IMR-90 (cell line): ENCODE measurements at regions not wholly inside any gene's neighbourhood (a gene's known extent, or its start where the extent isn't known, plus 50 kb on each side); places are given as distances from the start of the nearest gene placed in this dataset.

Experiments
- ATAC-seq: fragments of 200-7000 bp; cut with Tn5 transposase; 2 replicates; pipeline ENCODE4 v1.9.1; 2020; ENCODE audit warnings: low read depth, mild to moderate bottlenecking, moderate library complexity
- BruUV-seq: library from RNA; stranded (reverse); fragments of 400-500 nt; replicated peaks from 2 replicates; lab custom pipeline; 2021; lab: Mats Ljungman, UMichigan
- CTCF ChIA-PET: fragments of 300-600 bp; formaldehyde crosslinking; extraction: SDS; loops from one replicate; lab custom pipeline; 2021; ENCODE audit warnings: antibody characterized with exemption; lab: Yijun Ruan, JAX
- POLR2A ChIA-PET: fragments of 300-600 bp; sonication (Branson Sonifier 250); formaldehyde crosslinking; loops from one replicate; lab custom pipeline; 2022; ENCODE audit warnings: antibody characterized with exemption; ENCODE audit not compliant: unreplicated experiment; lab: Charles Lee
- DNase-seq: peaks from one replicate; pipeline ENCODE4 v3.0.0; 2013
- H2AFZ ChIP-seq: replicated peaks from 2 replicates; pipeline ENCODE3; 2013; ENCODE audit warnings: low read length, mild to moderate bottlenecking; ENCODE audit not compliant: poor library complexity
- H2AK5ac ChIP-seq: 2 replicates; pipeline ENCODE4 v1.6.1; 2013; ENCODE audit warnings: low read depth, low read length, inconsistent platforms
- H2AK9ac ChIP-seq: replicated peaks from 2 replicates; pipeline ENCODE3; 2013; ENCODE audit warnings: mild to moderate bottlenecking, low read depth, low read length, moderate library complexity; ENCODE audit not compliant: poor library complexity
- H2BK120ac ChIP-seq: 2 replicates; pipeline ENCODE4 v1.6.1; 2013; ENCODE audit warnings: low read depth, low read length, inconsistent platforms
- H2BK15ac ChIP-seq: 3 replicates; pipeline ENCODE4 v1.6.1; 2013; ENCODE audit warnings: low read depth, low read length, inconsistent platforms
- H2BK20ac ChIP-seq: 2 replicates; pipeline ENCODE4 v1.6.1; 2013; ENCODE audit warnings: low read depth, mild to moderate bottlenecking, inconsistent platforms, low read length, moderate library complexity
- H2BK5ac ChIP-seq: 2 replicates; pipeline ENCODE4 v1.6.1; 2013; ENCODE audit warnings: mild to moderate bottlenecking, low read depth, low read length, inconsistent platforms; ENCODE audit not compliant: poor library complexity, severe bottlenecking
- H3K14ac ChIP-seq: replicated peaks from 2 replicates; pipeline ENCODE4 v1.6.1; 2013; ENCODE audit warnings: low read depth, low read length, inconsistent platforms
- H3K18ac ChIP-seq: 2 replicates; pipeline ENCODE4 v1.6.1; 2013; ENCODE audit warnings: low read depth, low read length, control low read depth
- H3K23ac ChIP-seq: 2 replicates; pipeline ENCODE4 v1.6.1; 2013; ENCODE audit warnings: low read depth, low read length, inconsistent platforms
- H3K27ac ChIP-seq: 2 replicates; pipeline ENCODE4 v1.5.1; 2013; ENCODE audit warnings: mild to moderate bottlenecking, control low read depth, low read length; ENCODE audit not compliant: insufficient read depth
- H3K27me3 ChIP-seq: 2 replicates; pipeline ENCODE4 v1.6.1; 2013; ENCODE audit warnings: low read length; ENCODE audit not compliant: control insufficient read depth, insufficient read depth
- H3K36me3 ChIP-seq: 2 replicates; pipeline ENCODE4 v1.6.1; 2013; ENCODE audit warnings: low read length, mixed read lengths; ENCODE audit not compliant: control insufficient read depth, insufficient read depth
- H3K4ac ChIP-seq: 2 replicates; pipeline ENCODE4 v1.6.1; 2013; ENCODE audit warnings: low read depth, low read length, inconsistent platforms
- H3K4me1 ChIP-seq: 2 replicates; pipeline ENCODE4 v1.6.1; 2013; ENCODE audit warnings: low read length, mixed read lengths; ENCODE audit not compliant: control insufficient read depth, insufficient read depth
- H3K4me2 ChIP-seq: 2 replicates; pipeline ENCODE4 v1.6.1; 2013; ENCODE audit warnings: low read depth, mild to moderate bottlenecking, control low read depth, low read length, moderate library complexity
- H3K4me3 ChIP-seq: 2 replicates; pipeline ENCODE4 v1.5.1; 2013; ENCODE audit warnings: low read depth, mild to moderate bottlenecking, control low read depth, low read length, moderate library complexity; ENCODE audit not compliant: insufficient read depth
- H3K56ac ChIP-seq: 2 replicates; pipeline ENCODE4 v1.6.1; 2013; ENCODE audit warnings: low read length, inconsistent platforms; ENCODE audit not compliant: insufficient read depth; ENCODE audit errors: extremely low read depth
- H3K79me1 ChIP-seq, 2 experiments: 2 replicates each; pipeline ENCODE4 v1.6.1; 2013; ENCODE audit warnings: low read length in 2 of 2, inconsistent platforms in 1 of 2, low read depth in 1 of 2
- H3K9ac ChIP-seq: 2 replicates; pipeline ENCODE4 v1.6.1; 2013; ENCODE audit warnings: low read depth, low read length, control low read depth
- H3K9me1 ChIP-seq: 2 replicates; pipeline ENCODE4 v1.6.1; 2013; ENCODE audit warnings: low read length, inconsistent platforms; ENCODE audit not compliant: insufficient read depth
- H3K9me3 ChIP-seq: 2 replicates; pipeline ENCODE4 v1.6.1; 2013; ENCODE audit warnings: low read length; ENCODE audit not compliant: control insufficient read depth, insufficient read depth
- H4K20me1 ChIP-seq: 2 replicates; pipeline ENCODE4 v1.6.1; 2013; ENCODE audit warnings: low read length, inconsistent platforms; ENCODE audit not compliant: insufficient read depth
- H4K5ac ChIP-seq: 2 replicates; pipeline ENCODE4 v1.6.1; 2013; ENCODE audit warnings: mild to moderate bottlenecking, low read depth, low read length, control low read depth
- H4K8ac ChIP-seq, 2 experiments: 2 replicates each; pipeline ENCODE4 v1.6.1; 2013; ENCODE audit warnings: low read depth in 2 of 2, low read length in 2 of 2, control low read depth in 1 of 2, inconsistent platforms in 1 of 2
- H4K91ac ChIP-seq: 2 replicates; pipeline ENCODE4 v1.6.1; 2013; ENCODE audit warnings: low read depth, low read length, inconsistent platforms; ENCODE audit not compliant: insufficient read depth
- BHLHE40 ChIP-seq: fragments of 150-350 bp; IDR thresholded peaks from 2 replicates; pipeline ENCODE4 v1.6.1; 2016; ENCODE audit warnings: mild to moderate bottlenecking, low read depth, low read length
- CEBPB ChIP-seq: IDR thresholded peaks from 2 replicates; pipeline ENCODE4 v1.6.1; 2012; ENCODE audit warnings: low read depth, low read length, improper control_type of control experiment
- CHD1 ChIP-seq: IDR thresholded peaks from 2 replicates; pipeline ENCODE4 v1.6.1; 2012; ENCODE audit warnings: low read depth, low read length, improper control_type of control experiment
- CTCF ChIP-seq: conservative IDR thresholded peaks from 2 replicates; pipeline ENCODE4 v1.5.1; 2012; ENCODE audit warnings: mild to moderate bottlenecking, low read depth, low read length, improper control_type of control experiment
- ELK1 ChIP-seq: fragments of 150-350 bp; IDR thresholded peaks from 2 replicates; pipeline ENCODE4 v1.6.1; 2016; ENCODE audit warnings: low read depth, mild to moderate bottlenecking, low read length, moderate library complexity, borderline replicate concordance
- FOS ChIP-seq: fragments of 150-350 bp; IDR thresholded peaks from 2 replicates; pipeline ENCODE4 v1.6.1; 2016; ENCODE audit warnings: low read depth, low read length
- MAFK ChIP-seq: IDR thresholded peaks from 2 replicates; pipeline ENCODE4 v1.6.1; 2012; ENCODE audit warnings: low read depth, low read length, improper control_type of control experiment
- MAZ ChIP-seq: IDR thresholded peaks from 2 replicates; pipeline ENCODE4 v1.6.1; 2012; ENCODE audit warnings: low read depth, mild to moderate bottlenecking, low read length, improper control_type of control experiment, moderate library complexity, borderline replicate concordance
- MXI1 ChIP-seq: IDR thresholded peaks from 2 replicates; pipeline ENCODE4 v1.6.1; 2012; ENCODE audit warnings: low read depth, mild to moderate bottlenecking, low read length, moderate library complexity, borderline replicate concordance
- NFE2L2 ChIP-seq: fragments of 150-350 bp; IDR thresholded peaks from 2 replicates; pipeline ENCODE4 v1.6.1; 2016; ENCODE audit warnings: low read depth, mild to moderate bottlenecking, low read length
- POLR2A ChIP-seq: IDR thresholded peaks from 2 replicates; pipeline ENCODE4 v1.6.1; 2012; ENCODE audit warnings: mild to moderate bottlenecking, low read depth, low read length
- RAD21 ChIP-seq: IDR thresholded peaks from 2 replicates; pipeline ENCODE4 v1.6.1; 2012; ENCODE audit warnings: low read length, improper control_type of control experiment
- RCOR1 ChIP-seq: IDR thresholded peaks from 2 replicates; pipeline ENCODE4 v1.6.1; 2012; ENCODE audit warnings: mild to moderate bottlenecking, low read length, improper control_type of control experiment; ENCODE audit not compliant: insufficient replicate concordance
- RFX5 ChIP-seq: IDR thresholded peaks from 2 replicates; pipeline ENCODE4 v1.8.0; 2012; ENCODE audit warnings: low read depth, mild to moderate bottlenecking, low read length, moderate library complexity
- SMC3 ChIP-seq: fragments of 150-350 bp; IDR thresholded peaks from 2 replicates; pipeline ENCODE4 v1.6.1; 2016; ENCODE audit warnings: low read depth, mild to moderate bottlenecking, antibody characterized with exemption, low read length, moderate library complexity
- USF2 ChIP-seq: fragments of 150-350 bp; IDR thresholded peaks from 2 replicates; pipeline ENCODE4 v1.6.1; 2017; ENCODE audit warnings: mild to moderate bottlenecking, antibody characterized with exemption, low read length, low read depth
- WGBS, 2 experiments: methylation state at CpG; one replicate each; pipeline versions ENCODE4 v1.1.5 to v1.1.7; 2013; ENCODE audit warnings: missing lambda C conversion rate in 2 of 2; ENCODE audit not compliant: insufficient read length in 1 of 2; ENCODE audit errors: extremely low coverage in 2 of 2; 5-methylcytosine and 5-hydroxymethylcytosine counted together
- dilution Hi-C: fragments of 300-500 bp; cut with HindIII; formaldehyde crosslinking; loops from one replicate; pipeline ENCODE4 v1.14.3; 2018; ENCODE audit warnings: low sequenced_read_pairs; ENCODE audit not compliant: unreplicated experiment
- in situ Hi-C: fragments of 300-500 bp; cut with MboI; formaldehyde crosslinking; loops from 3 replicates; pipeline ENCODE4 v1.14.3; 2019; ENCODE audit warnings: low sequenced_read_pairs, inconsistent platforms, mixed read lengths
- intact Hi-C: fragments of 100-400 bp; cut with micrococcal nuclease; formaldehyde crosslinking; loops from 2 replicates; pipeline ENCODE4 v1.10.0; 2022

- H2BK5ac ChIP-seq: no peak overlapping the region
- H4K91ac ChIP-seq: no peak overlapping the region
- H3K27ac ChIP-seq: no peak overlapping the region
- no peak for TF ChIP-seq POLR2A
- no peak for TF ChIP-seq CEBPB
- TF ChIP-seq MAFK: no peak
- TF ChIP-seq SMC3: no peak
- TF ChIP-seq FOS: no peak
- TF ChIP-seq USF2: no peak
- no peak for TF ChIP-seq NFE2L2
- TF ChIP-seq CTCF: no peak
- no peak for TF ChIP-seq RAD21
- no peak for TF ChIP-seq RFX5
- TF ChIP-seq MXI1: no peak
- no peak for TF ChIP-seq BHLHE40
- TF ChIP-seq CHD1: no peak
- no peak for TF ChIP-seq MAZ
- TF ChIP-seq ELK1: no peak
- no peak for TF ChIP-seq RCOR1
- no peak overlapping the region for H2AFZ ChIP-seq
- ATAC-seq: no peak
- H2BK120ac ChIP-seq: no peak overlapping the region; the same call in 1 of the 2 replicates
- WGBS, 2 experiments: no CpG with 5 or more reads among the region's 2 CpGs
- H4K8ac ChIP-seq: no peak overlapping the region
- POLR2A ChIA-PET: no interaction called here
- intact Hi-C loops: loop anchor here (10.0 kb wide), 1 partner anchor 506 kb away; no protein-coding TSS in a partner anchor
- H3K4ac ChIP-seq: 0 out of 2 replicates have a peak overlapping the region, but pooled peaks have one; percentile 8
- no peak overlapping the region for H2AK9ac ChIP-seq
- no peak overlapping the region for H3K14ac ChIP-seq
- H3K4me1 ChIP-seq: no peaks in the 10 kb centered on the region
- no TSS peak for BruUV-seq
- peak overlapping the region; percentile 62; the same call in 1 of the 2 replicates for H2AK5ac ChIP-seq
- H3K27me3 ChIP-seq: no peaks in the 10 kb centered on the region
- no peak overlapping the region for H3K4me2 ChIP-seq
- H3K23ac ChIP-seq: no peak overlapping the region
- dilution Hi-C loops: no loop called here
- no peak overlapping the region for H2BK15ac ChIP-seq
- no peak overlapping the region for H4K5ac ChIP-seq
- H3K9me1 ChIP-seq: 0 out of 2 replicates have a peak, but pooled peaks cover 3% of the 10 kb centered on the region
- H3K56ac ChIP-seq: no peak overlapping the region
- in situ Hi-C loops: no loop called here
- peaks cover 2% of the 10 kb centered on the region; the same call in 1 of the 2 replicates for H3K9me3 ChIP-seq
- H3K79me1 ChIP-seq: no peaks in the 10 kb centered on the region
- no peak for DNase-seq
- no peaks in the 10 kb centered on the region for H4K20me1 ChIP-seq
- no peak overlapping the region for H2BK20ac ChIP-seq
- CTCF ChIA-PET: no interaction called here
- H3K9ac ChIP-seq: no peak overlapping the region
- no peaks in the 10 kb centered on the region for H3K36me3 ChIP-seq
- H3K18ac ChIP-seq: no peak overlapping the region
- no peak overlapping the region for H3K4me3 ChIP-seq
These were observed 511.7 kb downstream of the BNC2 start for GRCh38 chr9:16358751-16359150.
